HepG2 (cell line): ENCODE measurements at regions not wholly inside any gene's neighbourhood (a gene's known extent, or its start where the extent isn't known, plus 50 kb on each side); places are given as distances from the start of the nearest gene placed in this dataset.
A peak's percentile ranks its signal among the peaks of the same experiment; 100 is the strongest.

ENCODE experiments used
- ARID4A ChIP-seq: sonication (generic); formaldehyde crosslinking; IDR thresholded peaks from 2 replicates; pipeline ENCODE4 v1.5.0; 2020; ENCODE audit warnings: mild to moderate bottlenecking, missing genetic modification reagents, borderline replicate concordance
- CHCHD3 ChIP-seq: sonication (generic); formaldehyde crosslinking; IDR thresholded peaks from 2 replicates; pipeline ENCODE4 v1.8.0; 2022; ENCODE audit warnings: mild to moderate bottlenecking, missing genetic modification reagents, moderate library complexity
- FOXA1 ChIP-seq, 2 experiments: fragments of 450-650 bp in 1 of 2; sonication (generic) in 1 of 2; formaldehyde crosslinking in 1 of 2; IDR thresholded peaks; 2 replicates each; pipeline versions ENCODE4 v1.4.0 to v1.6.1; 2016 to 2020; ENCODE audit warnings: missing genetic modification reagents in 1 of 2
- GRHL1 ChIP-seq: sonication (generic); formaldehyde crosslinking; conservative IDR thresholded peaks from 2 replicates; pipeline ENCODE4 v1.8.0; 2022; ENCODE audit warnings: missing genetic modification reagents
- HCFC1 ChIP-seq: fragments of 150-350 bp; IDR thresholded peaks from 2 replicates; pipeline ENCODE4 v1.6.1; 2014; ENCODE audit warnings: low read depth, low read length
- HHEX ChIP-seq: IDR thresholded peaks from 2 replicates; pipeline ENCODE4 v1.6.1; 2016; ENCODE audit warnings: control low read depth
- HNRNPH1 ChIP-seq: fragments of 200-400 bp; formaldehyde crosslinking; optimal IDR thresholded peaks from 2 replicates; pipeline ENCODE3; 2017; ENCODE audit warnings: mild to moderate bottlenecking, low read depth, low read length
- KDM5A ChIP-seq: fragments of 200-600 bp; sonication (generic); IDR thresholded peaks from 2 replicates; pipeline ENCODE4 v1.7.0; 2018; ENCODE audit warnings: antibody characterized with exemption, mild to moderate bottlenecking, low read length, borderline replicate concordance
- KLF6 ChIP-seq: IDR thresholded peaks from 2 replicates; pipeline ENCODE4 v1.8.0; 2016; ENCODE audit warnings: missing biosample characterization, missing genetic modification reagents
- RARG ChIP-seq: sonication (generic); formaldehyde crosslinking; IDR thresholded peaks from 2 replicates; pipeline ENCODE4 v1.4.0; 2020; ENCODE audit warnings: low read depth, mild to moderate bottlenecking, missing genetic modification reagents
- TOPORS ChIP-seq: sonication (generic); formaldehyde crosslinking; IDR thresholded peaks from 2 replicates; pipeline ENCODE4 v1.8.0; 2023; ENCODE audit warnings: mild to moderate bottlenecking, missing genetic modification reagents
- ZBTB42 ChIP-seq: sonication (generic); formaldehyde crosslinking; IDR thresholded peaks from 2 replicates; pipeline ENCODE4 v1.5.0; 2020; ENCODE audit warnings: mild to moderate bottlenecking, missing genetic modification reagents
- ZNF142 ChIP-seq: sonication (generic); formaldehyde crosslinking; IDR thresholded peaks from 2 replicates; pipeline ENCODE4 v1.4.0; 2020; ENCODE audit warnings: missing genetic modification reagents
- ZNF333 ChIP-seq: sonication (generic); formaldehyde crosslinking; IDR thresholded peaks from 2 replicates; pipeline ENCODE4 v1.4.0; 2020; ENCODE audit warnings: mild to moderate bottlenecking, missing genetic modification reagents, borderline replicate concordance
- ZNF556 ChIP-seq: sonication (generic); formaldehyde crosslinking; IDR thresholded peaks from 2 replicates; pipeline ENCODE4 v1.4.0; 2020; ENCODE audit warnings: mild to moderate bottlenecking, missing genetic modification reagents, borderline replicate concordance
- ZNF557 ChIP-seq: sonication (generic); formaldehyde crosslinking; IDR thresholded peaks from 2 replicates; pipeline ENCODE4 v1.4.0; 2020; ENCODE audit warnings: missing genetic modification reagents
- ZNF644 ChIP-seq: IDR thresholded peaks from 2 replicates; pipeline ENCODE4 v1.6.1; 2016; ENCODE audit warnings: low read depth
- ZNF800 ChIP-seq: sonication (generic); formaldehyde crosslinking; IDR thresholded peaks from 2 replicates; pipeline ENCODE4 v1.4.0; 2020; ENCODE audit warnings: missing genetic modification reagents

GRCh38 chr7:138195151-138195571 lies 118.9 kb downstream of the AKR1D1 start (continued):
- TF ChIP-seq FOXA1 (IDR thresholded peaks at IDR 0.05), result no peak
- TF ChIP-seq FOXA1 (CRISPR knock-in tag; IDR thresholded peaks at IDR 0.05), result 0 out of 2 replicates have a peak, but pooled peaks have one; percentile 27
- TF ChIP-seq ZNF333, result no peak
- TF ChIP-seq ARID4A (CRISPR knock-in tag), result no peak
- TF ChIP-seq GRHL1 (CRISPR knock-in tag), result no peak
- no peak for TF ChIP-seq KDM5A
- no peak for TF ChIP-seq HCFC1
- no peak for TF ChIP-seq TOPORS
- TF ChIP-seq ZNF142 (CRISPR knock-in tag), result no peak
- TF ChIP-seq RARG (CRISPR knock-in tag), result no peak
- no peak for TF ChIP-seq ZNF644 (CRISPR knock-in tag)
- no peak for TF ChIP-seq ZNF556
- no peak for TF ChIP-seq KLF6 (CRISPR knock-in tag)
- no peak for TF ChIP-seq ZBTB42
- no peak for TF ChIP-seq HHEX (CRISPR knock-in tag)
- TF ChIP-seq CHCHD3, result no peak
- TF ChIP-seq ZNF557, result no peak
- TF ChIP-seq HNRNPH1, result no peak
- no peak for TF ChIP-seq ZNF800 (CRISPR knock-in tag)
